Glomerular visceral epithelial cell (primary cell): ENCODE measurements at regions not wholly inside any gene's neighbourhood (a gene's known extent, or its start where the extent isn't known, plus 50 kb on each side); places are given as distances from the start of the nearest gene placed in this dataset.

Experiments used
- DNase-seq: peaks from one replicate; pipeline ENCODE4 v3.0.0-alpha.2; 2016; ENCODE audit errors: extremely low spot score

DNA sequence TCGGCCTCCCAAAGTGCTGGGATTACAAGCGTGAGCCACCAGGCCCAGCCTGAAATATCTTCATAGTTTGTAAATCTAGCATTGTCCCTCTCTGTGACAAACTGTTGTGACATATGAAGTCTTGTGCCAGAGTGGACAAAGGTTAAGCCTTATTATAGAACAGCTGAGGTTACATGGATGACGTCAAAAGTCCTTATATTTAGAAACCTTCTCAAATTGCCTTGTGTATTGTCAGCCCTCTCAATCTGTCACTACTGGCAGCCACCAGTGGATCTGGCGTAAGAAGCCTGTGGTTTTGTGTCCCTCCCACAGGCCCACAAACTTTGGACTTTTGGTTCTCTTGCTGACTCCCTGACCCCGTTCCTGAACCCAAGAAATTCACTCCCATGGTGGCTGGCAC lies 79.4 kb upstream of the CCDC112 start:
- DNase-seq, result no peak

DNA sequence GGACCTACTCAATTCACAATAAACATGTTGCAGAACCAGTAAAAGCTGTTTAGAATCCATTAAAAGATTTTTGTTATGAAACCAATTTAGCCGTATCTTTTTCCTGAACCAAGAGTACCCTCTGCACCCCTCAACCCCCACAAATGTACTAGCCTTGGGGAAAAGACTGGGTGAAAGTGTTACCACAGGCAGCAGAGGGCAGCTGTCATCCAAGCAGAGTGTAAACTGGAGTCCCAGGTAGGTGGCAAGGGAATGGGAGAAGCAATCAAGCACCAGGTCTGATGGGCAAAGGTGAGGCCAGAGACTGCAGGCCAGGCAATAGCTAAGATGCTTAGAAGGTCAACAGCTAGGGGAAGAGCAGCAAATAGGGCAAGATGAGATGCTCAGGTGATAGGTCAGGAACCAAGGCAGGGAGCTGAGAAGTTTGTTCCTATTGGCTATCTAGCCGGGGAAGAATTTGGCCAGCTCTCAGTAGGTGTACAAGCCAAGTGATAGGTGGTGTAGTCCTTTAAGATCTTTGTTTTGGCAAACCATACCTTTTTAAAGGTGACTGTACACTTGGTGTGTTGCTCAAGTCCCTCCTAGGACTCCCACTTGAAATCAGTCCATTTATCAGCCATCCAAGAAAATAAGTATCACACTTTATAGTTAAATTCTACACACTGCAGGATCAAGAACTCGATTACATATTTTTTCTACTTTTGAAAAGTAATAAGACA lies 77.8 kb upstream of the CCDC112 start:
- no peak for DNase-seq

DNA sequence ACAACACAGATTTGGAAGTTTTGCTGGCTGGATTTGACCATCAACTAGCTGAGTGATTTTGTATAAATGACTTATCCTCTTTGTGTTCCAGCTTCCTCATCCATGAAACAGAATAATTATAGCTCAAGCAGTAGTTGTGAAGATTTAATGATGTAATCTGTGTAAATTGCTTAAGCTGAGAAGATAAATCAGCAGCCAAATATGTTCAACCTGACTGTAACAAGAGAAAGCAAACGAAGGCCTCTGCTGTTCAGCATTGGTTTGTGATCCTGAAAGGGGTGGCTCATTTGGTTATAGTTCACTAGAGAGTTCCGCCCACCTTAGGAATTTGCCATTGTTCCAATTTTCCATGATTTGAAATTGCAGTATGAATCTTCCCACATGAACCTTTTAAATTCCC lies 75.7 kb upstream of the CCDC112 start:
- DNase-seq, result peak; percentile 25

DNA sequence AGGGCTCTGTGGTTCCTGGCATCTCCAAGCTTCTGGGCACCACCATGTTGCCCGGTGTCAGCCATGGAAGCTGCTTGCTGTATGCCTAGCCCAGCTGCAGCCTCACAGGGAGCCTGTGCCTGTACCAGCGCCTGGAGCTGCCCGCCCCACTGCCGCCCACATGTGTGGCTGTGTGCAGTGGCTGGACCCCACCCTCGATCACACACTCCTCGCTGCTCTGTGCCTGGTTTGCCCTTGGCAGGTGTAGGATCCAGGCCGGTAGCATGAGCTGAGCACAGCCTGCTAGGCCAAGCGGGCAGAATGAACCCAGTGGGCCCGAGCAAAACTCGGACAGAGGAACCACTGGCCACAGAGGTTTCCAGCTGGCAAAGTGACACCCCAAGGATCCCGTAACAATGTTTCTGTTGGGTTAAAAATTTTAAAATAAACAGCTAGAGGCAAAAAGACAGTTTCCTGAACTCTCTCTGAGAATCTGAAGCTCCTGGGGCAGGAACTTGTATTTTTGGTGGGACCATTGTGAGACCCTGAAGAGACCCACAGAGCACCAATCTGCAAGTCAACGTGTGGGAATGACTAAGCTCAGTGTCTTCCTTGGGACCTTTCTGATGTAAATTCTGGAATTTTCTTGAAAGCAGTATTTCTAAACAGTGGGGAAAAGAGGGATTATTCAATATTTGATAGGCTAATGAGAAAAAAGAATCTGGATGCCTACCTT lies 73.1 kb upstream of the CCDC112 start:
- no peak for DNase-seq

- peak; percentile 86 for DNase-seq
These were observed 69.8 kb upstream of the CCDC112 start for GRCh38 chr5:115366223-115366622.

DNA sequence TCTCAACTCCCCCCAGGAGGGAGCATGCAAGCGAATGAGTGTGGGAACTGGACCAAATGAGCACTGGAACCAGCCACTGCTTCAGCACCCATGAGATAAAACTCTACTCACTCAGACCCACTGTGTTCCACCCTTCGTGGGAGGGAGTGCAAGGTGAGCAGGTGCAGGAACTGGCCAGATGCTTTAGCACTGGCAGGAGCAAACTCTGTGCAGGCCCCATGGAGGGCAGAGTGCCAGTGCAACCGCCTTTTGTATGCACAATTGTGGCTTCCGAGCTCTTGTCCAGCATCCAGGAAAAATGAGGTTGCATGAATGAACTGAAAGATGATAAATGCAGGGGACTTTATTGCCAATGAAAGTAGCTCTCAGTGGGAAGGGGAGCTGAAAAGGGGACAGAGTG lies 67.4 kb upstream of the CCDC112 start:
- no peak for DNase-seq

GRCh38 chr5:115360046-115360685 lies 63.7 kb upstream of the CCDC112 start:
- DNase-seq, result no peak

DNA sequence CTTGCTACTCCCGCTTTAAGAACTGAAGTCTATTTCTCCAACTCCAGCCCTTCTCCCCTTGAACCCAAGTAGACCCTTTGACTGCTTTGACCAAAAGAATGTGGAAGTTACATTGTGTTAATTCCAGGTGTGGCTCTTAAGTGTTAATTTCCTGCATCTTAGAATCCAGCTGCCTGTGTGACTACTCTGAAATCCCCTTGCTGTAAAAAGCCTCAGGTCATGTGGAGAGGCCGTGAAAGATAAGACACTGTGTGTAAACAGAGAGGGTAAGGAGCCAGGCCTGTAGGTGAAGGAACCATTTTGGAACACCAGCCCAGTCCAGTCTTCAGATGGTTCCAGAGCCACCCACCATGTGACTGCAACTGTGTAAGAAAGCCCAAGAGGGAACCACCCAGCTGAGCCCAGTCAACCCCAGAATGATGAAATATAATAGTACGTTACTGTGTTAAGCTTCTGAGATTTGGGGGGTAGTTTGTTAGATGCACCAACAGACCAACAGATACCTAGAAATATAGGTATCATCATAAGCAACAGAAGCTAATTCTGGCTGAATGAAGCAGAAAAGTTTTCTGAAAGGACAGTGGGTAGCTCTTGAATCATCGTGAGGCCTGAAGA lies 59.4 kb upstream of the CCDC112 start:
- no peak for DNase-seq

GRCh38 chr5:115355095-115355494 lies 58.6 kb upstream of the CCDC112 start:
- DNase-seq, result no peak

DNA sequence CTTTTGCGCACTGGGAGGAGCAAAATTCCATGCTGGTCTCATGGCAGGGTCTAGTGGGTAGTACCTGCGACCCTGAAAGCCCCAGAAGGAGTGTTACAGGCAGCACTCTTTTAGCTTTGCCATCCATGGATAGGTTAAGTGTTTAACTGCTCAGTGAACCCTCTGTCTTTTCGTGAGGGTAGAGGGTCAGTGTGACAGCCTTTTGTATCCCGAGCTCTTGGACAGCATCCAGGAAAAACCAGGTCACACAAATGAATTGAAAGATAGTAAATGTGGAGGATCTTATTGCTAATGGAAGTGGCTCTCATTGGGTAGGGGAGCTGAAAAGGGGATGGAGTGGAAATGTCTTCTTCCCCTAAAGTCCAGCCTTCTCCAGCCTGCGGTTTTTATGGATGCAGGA lies 57.8 kb upstream of the CCDC112 start:
- no peak for DNase-seq

DNA sequence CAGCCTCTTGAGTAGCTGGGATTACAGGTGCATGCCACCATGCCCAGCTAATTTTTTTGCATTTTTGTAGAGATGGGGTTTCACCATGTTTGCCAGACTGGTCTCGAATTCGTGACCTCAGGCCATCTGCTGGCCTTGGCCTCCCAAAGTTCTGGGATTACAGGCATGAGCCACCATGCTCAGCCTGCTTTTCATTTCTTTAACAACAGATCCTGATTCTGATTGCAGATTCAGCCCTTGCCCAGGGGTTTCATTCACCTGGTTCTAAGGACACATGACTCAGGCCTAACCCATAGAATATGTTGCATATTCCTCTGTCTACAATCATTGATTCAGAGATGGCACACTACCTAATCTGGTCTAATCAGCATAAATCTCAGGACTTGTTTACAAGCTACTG lies 56.1 kb upstream of the CCDC112 start:
- no peak for DNase-seq

GRCh38 chr5:115351356-115352195 lies 55.1 kb upstream of the CCDC112 start:
- no peak for DNase-seq

DNA sequence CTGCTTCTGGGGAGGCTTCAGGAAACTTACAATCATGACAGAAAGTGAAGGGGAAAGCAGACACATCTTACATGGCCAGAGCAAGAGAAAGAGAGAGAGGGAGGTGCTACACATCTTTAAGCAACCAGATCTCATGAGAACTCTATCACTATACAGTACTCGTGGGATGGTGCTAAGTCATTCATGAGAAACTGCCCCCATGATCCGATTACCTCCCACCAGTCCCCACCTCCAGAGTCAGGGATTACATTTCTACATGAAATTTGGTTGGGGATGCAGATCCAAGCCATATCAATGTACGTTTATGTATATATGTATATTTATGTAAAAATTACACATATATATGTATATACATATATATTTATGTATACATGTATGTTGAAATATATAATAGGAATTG lies 54.4 kb upstream of the CCDC112 start:
- DNase-seq, result no peak

GRCh38 chr5:115349001-115349817 lies 52.8 kb upstream of the CCDC112 start:
- peak; percentile 63 for DNase-seq

DNA sequence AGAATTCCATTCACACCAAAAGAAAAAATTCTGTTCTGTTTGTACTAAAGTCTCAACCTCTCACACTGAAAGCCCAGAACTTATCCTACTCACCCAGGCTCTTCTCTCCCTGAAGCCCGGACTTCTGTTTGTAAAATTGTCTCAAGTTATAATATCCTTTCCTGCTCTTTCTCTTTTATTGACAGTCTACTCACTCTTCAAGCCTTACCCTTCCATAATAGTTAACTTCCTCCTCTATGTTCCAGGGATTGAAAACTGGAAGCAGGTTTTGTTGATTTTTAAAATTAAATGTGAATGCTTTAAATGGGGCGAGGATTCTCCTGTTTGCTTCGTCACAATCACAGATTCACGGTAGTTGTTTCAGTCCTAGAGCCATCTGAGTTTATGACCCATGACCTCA lies 51.7 kb upstream of the CCDC112 start:
- no peak for DNase-seq
